KG1 (cell line): ENCODE measurements at regions not wholly inside any gene's neighbourhood (a gene's known extent, or its start where the extent isn't known, plus 50 kb on each side); places are given as distances from the start of the nearest gene placed in this dataset.
"Not testable (repeated sequence)": the region's sequence is repeated elsewhere in the genome, so short reads cannot be mapped to it uniquely, and the experiment has no call there.

Experiments
- DNase-seq: peaks from one replicate; lab custom pipeline; 2025; lab: John Stamatoyannopoulos, UW

GRCh38 chr3:106458952-106459351 is 590.1 kb upstream of the CBLB start:
- DNase-seq: no peak

GRCh38 chr3:106466881-106467280 is 598.1 kb upstream of the CBLB start:
- DNase-seq: no peak

DNA sequence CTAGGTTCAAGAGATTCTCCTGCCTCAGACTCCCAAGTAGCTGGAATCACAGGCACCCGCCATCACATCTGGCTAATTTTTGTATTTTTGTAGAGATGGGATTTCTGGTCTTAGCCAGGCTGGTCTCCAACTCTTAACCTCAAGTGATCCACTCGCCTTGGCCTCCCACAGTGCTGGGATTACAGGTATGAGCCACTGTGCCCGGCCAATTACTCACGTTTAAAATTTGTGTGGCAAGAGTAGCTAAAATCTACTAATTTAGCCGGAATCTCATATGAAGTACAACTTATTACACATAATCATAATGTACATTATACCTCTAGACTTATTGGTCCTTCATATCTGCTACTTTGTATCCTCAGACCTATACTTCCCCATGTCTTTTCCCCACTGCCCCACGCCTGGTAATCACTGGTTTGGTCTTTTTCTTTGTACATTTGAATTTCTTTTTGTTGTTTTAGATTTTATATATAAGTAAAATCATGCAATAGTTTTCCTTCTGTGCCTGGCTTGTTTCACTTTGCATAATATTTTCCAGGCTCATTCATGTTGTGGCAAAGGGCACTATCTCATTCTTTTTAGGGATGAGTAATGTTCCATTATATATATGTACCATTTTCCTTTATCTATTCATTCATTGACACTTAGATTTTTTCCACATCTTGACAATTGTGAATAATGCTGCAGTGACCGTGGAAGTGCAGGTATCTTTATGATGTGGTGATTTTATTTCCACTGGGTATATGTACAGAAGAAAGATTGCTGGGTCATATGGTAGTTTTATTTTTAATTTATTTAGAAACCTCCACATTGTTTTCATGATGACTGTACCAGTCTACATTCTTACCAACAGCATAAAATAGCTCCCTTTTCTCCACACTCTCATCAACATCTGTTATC is 605.0 kb upstream of the CBLB start:
- no peak for DNase-seq

DNA sequence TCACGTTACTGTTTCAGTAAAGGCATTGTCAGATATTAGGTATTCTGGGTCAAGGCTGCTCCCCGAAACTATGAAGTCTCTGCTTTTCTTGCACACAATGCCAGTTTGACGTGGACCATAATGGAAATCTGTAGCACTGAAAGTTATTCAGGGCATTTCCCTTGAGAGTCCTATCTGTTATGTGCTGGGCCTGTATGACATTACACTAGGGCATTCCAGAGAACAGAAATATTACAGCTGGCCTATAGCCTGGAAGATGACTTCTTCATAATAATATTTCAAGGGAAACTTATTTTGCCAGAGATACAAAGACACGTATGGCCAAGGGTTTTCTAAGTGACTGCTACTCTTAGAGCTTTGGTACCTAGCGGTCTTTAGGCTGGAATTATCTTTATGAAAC is 613.6 kb upstream of the CBLB start:
- no peak for DNase-seq

DNA sequence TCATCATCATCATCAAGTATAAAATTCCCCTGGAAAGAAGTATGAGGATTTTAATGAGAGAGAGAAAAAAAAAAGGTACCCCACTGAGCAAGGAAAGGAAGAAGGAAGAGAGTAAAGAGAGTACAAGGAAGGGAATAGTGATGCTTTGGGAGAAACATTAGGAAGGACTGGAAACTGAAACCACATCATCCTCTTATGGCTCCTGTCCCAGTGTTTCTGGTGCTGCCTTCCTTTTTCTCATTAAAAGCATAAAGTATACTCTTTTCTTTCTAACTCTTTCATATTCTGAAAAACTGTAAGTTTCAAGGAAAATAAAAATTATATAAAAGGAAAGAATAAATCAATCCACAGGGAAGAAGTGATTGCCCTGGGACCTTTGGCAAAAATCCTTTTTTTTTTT is 616.4 kb upstream of the CBLB start:
- no peak for DNase-seq

GRCh38 chr3:106485802-106486201 is 617.0 kb upstream of the CBLB start:
- no peak for DNase-seq

- not testable (repeated sequence) for DNase-seq
Observed at GRCh38 chr3:106486945-106487639, 618.3 kb upstream of the CBLB start.

GRCh38 chr3:106488331-106488730 is 619.5 kb upstream of the CBLB start:
- no peak for DNase-seq

GRCh38 chr3:106491796-106492195 is 623.0 kb upstream of the CBLB start:
- DNase-seq: no peak

DNA sequence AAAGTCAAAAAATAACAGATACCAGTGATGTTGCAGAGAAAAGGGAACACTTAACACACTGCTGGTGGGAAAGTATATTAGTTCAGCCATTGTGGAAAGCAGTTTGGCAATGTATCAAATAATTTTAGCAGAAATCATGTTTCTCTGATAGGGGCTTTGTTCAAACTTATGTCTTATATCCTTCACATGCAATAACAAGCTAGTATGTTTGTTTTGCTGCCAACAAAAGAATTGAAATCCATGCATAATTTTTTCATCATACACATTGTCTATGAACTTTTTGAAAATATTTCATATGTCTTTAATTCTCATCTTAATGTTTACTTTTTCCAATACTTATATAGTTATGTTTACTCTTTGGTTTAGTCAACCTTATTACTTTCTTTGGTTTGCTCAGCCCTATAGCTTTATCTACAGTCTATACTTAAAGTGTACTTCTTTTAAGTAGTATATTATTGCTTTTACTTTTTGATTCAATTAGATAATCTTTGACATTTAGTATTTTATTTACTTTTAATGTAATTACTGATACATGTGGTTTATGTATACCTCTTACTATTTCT is 639.6 kb upstream of the CBLB start:
- DNase-seq: no peak

GRCh38 chr3:106510206-106510605 is 641.4 kb upstream of the CBLB start:
- DNase-seq: no peak

- no peak for DNase-seq
Observed at GRCh38 chr3:106512846-106513245, 644.0 kb upstream of the CBLB start.

- no peak for DNase-seq
Observed at GRCh38 chr3:106514431-106514830, 645.6 kb upstream of the CBLB start.

DNA sequence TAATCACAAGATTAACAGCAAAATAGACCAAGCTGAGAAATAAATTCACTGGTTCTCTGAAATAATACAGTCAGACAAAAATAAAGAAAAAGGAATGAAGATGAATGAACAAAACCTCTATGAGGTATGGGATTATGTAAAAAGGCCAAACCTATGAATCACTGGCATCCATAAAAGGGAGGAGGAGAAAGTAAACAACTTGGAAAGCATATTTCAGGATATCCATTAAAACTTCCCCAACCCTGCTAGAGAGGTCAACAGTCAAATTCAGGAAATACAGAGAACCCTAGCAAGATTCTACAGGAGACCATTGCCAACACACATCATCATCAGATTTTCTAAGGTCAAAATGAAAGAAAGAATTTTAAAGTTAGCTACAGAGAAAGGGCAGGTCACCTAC is 649.7 kb upstream of the CBLB start:
- DNase-seq: no peak

DNA sequence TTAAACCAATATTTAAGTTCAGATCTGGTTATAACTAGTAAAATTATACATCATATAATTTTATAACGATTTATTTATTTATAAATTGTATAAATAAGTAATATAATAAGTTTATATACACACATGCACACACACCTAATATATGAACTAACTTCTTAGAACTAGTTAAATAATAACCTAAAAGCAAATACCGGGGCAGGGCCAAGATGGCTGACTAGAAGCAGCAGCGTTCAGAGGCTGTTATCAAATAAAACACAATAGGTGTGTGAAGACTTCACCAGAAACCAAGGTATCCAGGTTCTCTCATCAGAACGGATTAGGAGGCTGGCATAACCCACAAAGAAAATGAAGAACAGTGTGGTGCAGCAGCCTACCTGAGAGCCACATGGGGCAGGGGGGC is 653.6 kb upstream of the CBLB start:
- DNase-seq: no peak

DNA sequence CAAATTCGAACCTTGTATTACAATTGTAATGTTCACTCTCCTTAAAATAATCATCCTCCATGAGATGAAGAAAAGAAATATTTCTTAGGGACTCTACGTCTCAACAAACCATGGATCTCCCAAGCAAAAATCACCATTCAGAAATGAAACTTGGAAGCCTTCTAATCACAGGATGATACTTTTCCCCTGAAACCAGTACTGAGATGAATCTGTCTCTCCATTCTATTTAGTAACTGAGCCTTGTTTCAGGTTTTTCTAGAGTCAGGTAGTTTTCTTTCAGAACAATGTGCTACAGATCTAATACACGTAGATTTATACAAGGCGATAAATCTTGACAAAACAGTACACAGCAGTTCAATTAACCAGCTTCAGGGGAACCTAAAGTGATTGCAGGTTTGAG is 660.1 kb upstream of the CBLB start:
- DNase-seq: no peak

DNA sequence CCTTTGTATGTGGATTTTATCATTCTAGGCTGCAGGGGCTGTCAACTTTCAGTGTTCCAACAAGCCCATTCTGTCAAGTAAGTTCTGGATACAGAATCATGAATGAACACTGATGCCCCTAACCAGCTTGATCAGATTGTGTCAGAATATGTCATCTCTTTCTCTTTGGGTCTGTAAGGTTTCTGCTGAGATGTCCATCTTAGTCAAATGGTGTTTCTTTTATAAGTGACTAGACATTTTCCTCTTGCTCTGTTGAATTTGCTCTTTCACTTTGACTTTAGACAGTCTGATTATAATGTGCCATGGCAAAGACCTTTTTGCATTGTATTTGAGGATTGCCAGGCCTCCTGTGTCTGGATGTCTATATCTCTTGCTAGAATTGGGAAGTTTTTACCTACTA is 660.9 kb upstream of the CBLB start:
- DNase-seq: no peak

GRCh38 chr3:106530367-106530766 is 661.6 kb upstream of the CBLB start:
- no peak for DNase-seq

DNA sequence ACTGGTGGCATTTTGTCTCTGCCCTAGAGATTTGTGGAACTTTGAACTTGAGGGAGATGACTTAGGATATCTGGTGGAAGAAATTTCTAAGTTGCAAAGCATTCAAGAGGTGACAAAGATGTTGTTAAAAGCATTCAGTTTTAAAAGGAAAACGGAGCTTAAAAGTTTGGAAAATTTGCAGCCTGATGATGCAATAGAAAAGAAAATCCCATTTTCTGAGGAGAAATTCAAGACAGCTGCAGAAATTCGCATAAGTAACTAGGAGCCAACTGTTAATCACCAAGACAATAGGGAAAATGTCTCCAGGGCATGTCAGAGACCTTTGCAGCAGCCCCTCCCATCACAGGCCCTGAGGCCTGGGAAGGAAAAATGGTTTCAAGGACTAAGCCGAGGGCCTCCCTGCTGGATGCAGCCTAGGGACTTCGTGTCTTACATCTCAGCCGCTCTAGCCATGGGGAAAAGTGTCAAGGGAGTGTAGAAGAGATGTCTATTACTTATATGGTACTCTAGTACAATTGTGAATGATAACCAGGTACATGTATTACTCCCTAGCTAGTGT is 663.0 kb upstream of the CBLB start:
- DNase-seq: not testable (repeated sequence)

DNA sequence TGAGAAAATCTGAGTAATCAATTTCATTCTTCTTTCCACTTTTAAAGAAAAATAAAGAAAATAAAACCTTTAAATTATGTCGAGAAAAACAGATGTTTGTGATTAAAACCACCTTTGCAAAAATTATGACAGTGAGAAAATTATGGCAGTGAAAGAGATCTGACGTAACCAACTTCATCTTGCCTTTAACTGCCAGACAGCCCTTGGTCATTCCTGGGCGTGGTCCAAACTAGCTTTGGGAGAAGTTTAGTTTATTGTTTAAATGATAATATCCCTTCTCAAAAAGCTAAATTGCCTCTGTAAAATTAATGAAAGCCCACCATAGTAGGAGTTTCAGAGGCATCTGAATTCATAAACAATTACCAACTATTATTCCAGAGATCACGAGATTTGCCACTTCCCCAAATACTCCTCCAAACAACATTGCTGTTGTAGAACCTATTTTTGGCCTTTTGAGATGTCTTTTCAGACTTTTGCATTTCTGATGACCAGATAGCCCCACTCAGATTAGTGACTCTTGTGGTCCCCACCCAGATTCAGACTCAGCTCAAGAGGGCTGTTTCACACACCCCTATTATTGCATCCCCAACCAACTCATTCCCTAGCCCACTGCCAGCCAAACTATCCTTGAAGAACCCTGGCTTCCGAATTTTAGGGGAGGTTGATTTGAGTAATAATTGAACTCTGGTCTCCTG is 664.4 kb upstream of the CBLB start:
- no peak for DNase-seq

GRCh38 chr3:106533788-106534160 is 665.0 kb upstream of the CBLB start:
- peak; percentile 85 for DNase-seq

DNA sequence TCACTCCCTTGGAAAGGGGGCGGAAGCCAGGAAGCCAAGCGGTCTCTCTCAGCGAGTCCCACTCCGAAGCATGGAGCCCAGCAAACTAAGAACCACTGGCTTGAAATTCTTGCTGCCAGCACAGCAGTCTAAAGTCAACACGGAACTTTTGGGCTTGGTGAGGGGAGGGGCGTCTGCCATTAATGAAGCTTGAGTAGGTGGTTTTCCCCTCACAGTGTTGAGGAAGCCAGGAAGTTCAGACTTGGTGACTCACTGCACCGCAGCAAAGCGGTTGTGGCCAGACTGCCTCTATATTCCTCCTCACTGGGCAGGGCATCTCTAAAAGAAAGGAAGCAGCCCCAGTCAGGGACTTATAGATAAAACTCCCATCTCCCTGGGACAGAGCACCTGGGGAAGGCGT is 665.4 kb upstream of the CBLB start:
- DNase-seq: peak; percentile 85
